ENCODE measurements at regions not wholly inside any gene's neighbourhood (a gene's known extent, or its start where the extent isn't known, plus 50 kb on each side); places are given as distances from the start of the nearest gene placed in this dataset.

DNA sequence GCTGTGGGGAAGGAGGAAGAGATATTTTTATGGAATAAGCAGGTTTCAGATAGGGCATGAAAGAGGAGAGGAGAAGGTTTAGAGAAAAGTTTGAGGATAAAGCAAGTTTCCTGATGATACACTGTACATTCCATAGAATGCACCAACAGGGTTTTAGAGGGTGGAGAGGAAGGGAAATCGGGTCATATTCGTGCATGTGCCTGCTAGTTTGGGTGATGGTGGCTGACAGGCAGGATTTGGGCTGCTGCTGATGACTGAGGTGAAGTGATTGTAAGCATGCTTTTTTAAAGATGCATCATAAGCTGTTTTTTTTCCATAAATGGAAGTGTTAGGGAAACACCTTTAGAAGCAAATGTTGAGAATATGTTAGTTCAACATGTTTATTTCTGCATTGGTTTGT lies 68.8 kb downstream of the PMAIP1 start:
- no peak for TF ChIP-seq GTF2A2 (tag; IDR thresholded peaks at IDR 0.05)
- TF ChIP-seq SPI1 (IDR thresholded peaks at IDR 0.05; ENCODE audit: borderline replicate concordance, low read depth, low read length) = no peak
- no peak for TF ChIP-seq ZNF274 (IDR thresholded peaks at IDR 0.05; ENCODE audit: borderline replicate concordance, low read depth, low read length)
- no peak for TF ChIP-seq EZH2 (IDR thresholded peaks at IDR 0.05; ENCODE audit: borderline replicate concordance, low read depth, low read length)
- TF ChIP-seq, protein P1, sequence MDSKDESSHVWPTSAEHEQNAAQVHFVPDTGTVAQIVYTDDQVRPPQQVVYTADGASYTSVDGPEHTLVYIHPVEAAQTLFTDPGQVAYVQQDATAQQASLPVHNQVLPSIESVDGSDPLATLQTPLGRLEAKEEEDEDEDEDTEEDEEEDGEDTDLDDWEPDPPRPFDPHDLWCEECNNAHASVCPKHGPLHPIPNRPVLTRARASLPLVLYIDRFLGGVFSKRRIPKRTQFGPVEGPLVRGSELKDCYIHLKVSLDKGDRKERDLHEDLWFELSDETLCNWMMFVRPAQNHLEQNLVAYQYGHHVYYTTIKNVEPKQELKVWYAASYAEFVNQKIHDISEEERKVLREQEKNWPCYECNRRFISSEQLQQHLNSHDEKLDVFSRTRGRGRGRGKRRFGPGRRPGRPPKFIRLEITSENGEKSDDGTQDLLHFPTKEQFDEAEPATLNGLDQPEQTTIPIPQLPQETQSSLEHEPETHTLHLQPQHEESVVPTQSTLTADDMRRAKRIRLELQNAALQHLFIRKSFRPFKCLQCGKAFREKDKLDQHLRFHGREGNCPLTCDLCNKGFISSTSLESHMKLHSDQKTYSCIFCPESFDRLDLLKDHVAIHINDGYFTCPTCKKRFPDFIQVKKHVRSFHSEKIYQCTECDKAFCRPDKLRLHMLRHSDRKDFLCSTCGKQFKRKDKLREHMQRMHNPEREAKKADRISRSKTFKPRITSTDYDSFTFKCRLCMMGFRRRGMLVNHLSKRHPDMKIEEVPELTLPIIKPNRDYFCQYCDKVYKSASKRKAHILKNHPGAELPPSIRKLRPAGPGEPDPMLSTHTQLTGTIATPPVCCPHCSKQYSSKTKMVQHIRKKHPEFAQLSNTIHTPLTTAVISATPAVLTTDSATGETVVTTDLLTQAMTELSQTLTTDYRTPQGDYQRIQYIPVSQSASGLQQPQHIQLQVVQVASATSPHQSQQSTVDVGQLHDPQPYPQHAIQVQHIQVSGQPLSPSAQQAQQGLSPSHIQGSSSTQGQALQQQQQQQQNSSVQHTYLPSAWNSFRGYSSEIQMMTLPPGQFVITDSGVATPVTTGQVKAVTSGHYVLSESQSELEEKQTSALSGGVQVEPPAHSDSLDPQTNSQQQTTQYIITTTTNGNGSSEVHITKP (IDR thresholded peaks at IDR 0.05; ENCODE audit: partially characterized antibody) = no peak
- no peak for TF ChIP-seq DPF2 (IDR thresholded peaks at IDR 0.05)
- TF ChIP-seq KDM4B (IDR thresholded peaks at IDR 0.05; ENCODE audit: borderline replicate concordance in 2 of 2, low read depth in 1 of 2) = no peak

Measured in K562 (cell line).